GM19035 (cell line): ENCODE measurements at regions not wholly inside any gene's neighbourhood (a gene's known extent, or its start where the extent isn't known, plus 50 kb on each side); places are given as distances from the start of the nearest gene placed in this dataset.

Source experiments
- ATAC-seq: cut with Tn5 transposase; IDR thresholded peaks from one replicate; pipeline ENCODE4 v1.9.1; 2021; ENCODE audit not compliant: unreplicated experiment

DNA sequence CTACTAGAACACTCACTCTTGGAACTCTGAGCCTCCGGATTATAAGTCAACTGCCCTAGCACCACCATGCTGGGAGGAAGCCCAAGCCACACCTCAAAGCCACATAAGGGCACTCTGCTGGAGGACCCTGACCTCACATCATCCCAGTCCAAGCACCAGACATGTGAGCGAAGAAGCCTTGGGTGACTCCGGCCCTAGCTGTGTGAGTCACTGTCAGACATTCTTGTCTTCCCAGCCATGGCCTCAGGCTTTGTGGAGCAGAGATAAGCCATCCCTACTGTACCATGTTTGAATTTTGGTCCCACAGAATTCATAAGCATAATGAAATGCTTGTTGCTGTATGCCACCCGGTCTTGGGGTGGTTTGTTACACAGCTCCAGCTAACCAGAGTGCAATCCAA lies 247.7 kb downstream of the SOD2 start:
- ATAC-seq, result no peak

DNA sequence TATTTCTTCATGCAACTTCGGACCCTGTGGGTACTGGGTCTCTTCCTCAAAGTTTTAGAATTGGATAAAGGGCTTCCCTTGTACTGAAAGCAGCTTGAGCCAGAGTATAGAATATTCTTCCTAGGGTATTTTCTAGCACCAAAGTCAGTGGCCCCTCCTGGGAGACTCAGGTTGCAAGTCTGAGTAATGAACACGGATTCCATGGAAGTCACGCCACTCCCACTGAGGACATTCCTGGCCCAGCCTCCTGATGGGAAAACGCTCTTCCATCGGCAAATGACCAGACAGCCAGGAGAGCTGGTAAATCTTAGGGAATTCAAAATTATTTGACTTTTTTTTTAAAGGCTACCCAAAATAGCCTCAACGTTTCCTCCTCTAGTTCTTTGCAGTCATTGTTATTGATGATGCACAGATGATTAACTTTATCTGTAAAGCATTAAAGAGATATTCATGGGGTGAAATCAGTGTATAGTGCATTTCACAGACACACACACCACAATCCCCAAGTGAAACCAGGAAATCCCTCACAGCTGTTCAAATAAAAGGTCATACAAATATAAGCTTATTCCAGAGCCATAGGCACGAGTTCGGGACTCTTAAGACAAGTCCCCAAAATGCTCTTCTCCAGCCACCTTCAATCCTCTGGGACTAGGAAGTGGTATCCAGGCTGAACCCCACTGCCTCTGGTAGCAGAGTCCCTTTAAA lies 248.8 kb downstream of the SOD2 start:
- no peak for ATAC-seq

DNA sequence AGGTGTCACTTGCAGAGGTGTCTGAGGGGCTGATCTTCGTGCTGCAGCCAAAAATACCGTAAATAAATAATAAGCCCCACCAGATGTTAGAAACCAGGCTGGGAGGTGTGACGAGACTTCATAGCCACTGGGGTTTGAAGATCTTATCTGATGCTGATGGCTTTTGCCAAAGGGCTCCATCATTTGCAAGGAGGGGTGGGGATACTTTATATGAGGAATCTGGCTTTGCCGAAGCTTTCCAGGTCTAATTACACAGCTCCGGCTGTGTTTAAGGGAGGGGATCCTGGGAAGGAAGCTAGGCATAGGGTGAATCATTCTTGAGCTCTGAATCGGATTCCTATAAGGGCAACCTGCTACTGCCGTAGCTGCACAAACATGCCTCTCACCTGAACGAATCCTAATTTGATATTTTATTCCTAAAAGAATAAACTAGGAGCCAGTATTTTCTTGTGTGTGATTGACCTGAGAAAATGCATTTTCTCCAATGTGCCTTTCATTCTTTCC lies 249.6 kb downstream of the SOD2 start:
- ATAC-seq, result no peak

DNA sequence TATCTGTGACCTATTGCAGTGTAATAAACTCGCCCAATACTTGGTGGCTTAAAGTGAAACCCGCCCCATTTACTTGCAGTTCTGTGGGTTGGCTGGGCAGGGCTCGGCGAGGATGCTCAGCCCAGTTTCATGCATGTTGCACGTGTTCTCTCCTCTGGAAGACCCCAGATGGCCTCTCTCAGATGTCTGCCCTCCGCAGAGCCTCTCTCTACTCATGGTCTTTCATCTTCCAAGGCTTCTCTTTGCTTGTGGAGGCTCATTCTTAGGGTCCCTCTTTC lies 251.4 kb downstream of the SOD2 start:
- no peak for ATAC-seq

DNA sequence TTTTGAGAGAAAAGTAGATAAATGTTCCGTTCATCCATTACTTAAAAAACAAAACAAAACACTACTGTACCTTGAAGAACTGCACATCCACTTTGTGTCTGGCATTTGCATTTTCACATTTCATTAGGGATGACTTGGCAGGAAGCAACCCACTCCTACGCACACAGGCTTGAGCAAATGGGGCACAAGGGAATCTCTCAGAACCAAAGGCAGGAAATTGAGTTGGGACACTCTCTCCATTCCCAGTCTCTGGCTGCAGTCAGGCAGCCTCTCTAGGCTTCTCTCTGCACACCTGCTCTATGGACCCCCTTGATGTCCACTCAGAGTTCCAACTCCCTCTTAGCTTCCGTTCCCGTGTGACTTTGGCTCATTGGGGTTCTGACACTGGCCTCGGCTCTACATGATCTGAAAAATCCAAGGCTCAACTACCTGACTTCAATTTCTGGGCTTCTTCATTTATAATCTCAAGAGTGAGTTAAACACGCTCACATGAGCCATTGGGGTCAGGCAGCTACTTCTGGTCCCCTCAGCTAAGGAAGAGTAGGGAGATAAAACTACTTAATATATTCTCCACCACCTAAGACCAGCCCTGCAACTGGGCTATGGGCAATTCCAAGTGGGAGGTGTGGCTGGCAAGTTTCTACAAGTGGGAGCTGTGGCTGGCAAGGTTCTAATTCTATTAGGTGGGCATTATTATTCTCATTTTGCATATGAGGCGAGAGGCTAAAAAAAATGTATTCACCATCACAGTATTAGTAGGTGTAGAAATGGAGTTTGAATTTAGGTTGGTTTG lies 251.9 kb downstream of the SOD2 start:
- ATAC-seq, result no peak

DNA sequence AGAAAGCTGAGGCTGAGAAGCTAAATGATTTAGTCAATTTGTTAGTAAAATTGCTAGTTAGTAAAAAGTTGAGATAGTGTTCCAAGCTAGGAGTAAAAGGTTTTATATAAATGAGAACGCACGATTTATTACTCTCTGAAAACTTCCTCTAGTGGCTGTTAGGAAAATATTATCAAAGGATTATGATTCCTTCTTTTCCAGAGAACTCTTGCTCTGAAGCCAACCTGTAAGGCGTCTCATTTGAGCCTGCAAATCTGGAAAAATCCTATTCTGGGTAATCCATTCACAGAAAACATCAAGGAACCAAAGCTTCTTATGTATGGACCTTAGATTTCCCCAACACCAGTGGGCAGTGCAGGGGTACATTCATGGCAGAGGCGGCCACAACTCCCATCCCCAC lies 252.7 kb downstream of the SOD2 start:
- no peak for ATAC-seq

DNA sequence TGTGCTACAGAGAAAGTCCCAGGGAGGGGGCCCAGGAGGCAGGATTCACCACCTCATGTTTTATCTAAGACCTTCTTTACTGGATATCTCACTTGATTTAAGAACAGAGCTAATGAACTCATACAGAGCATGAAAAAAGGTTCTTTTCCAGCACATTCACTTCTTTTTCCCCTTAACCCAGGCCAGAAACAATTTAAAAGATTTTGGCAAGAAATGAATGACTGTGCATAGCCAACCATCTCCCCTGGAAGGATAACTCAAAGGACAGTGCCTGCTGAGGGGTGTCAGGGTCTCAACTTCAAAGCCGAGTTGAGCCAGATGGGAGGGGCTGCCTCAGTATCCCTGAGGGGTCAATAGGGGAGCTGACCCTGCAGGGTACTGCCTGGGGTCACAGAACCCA lies 253.4 kb downstream of the SOD2 start:
- no peak for ATAC-seq

DNA sequence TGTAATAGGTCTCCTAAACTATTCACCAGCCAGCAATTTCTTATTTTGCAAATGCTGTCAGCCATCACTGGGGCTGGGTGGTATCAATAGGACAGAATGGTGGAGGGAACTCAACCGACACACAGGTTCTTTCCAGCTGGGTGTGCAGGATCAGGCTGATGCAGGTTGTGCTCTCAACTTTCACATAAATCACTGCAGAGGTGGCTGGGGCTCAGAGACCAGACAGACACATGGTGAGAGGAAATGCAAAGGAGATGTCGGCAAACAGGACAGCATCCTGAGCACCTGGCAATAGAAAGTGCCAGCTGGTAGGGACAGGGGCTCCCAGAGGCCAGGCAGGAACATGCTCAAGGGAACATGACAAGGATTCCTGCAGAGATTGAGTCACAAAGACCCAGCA lies 254.9 kb downstream of the SOD2 start:
- ATAC-seq, result no peak

DNA sequence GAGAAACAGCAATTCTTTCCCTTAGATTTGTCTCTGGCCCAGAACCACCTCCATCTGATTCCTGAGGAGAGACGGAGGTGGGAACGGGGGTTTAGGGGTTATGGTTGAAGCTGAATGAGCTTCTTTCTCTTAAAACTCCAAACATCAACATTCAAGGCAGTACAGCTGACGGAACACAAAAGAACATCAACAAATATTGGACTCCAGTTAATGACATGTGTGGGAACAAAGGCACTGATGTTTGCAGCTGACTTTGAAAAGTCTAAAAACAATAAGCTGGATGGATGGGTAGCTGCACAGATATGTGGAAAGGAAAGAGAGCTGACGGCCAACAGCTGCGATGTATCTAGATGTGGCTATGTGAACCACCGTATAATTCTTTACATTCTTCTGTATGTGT lies 256.5 kb downstream of the SOD2 start:
- no peak for ATAC-seq

DNA sequence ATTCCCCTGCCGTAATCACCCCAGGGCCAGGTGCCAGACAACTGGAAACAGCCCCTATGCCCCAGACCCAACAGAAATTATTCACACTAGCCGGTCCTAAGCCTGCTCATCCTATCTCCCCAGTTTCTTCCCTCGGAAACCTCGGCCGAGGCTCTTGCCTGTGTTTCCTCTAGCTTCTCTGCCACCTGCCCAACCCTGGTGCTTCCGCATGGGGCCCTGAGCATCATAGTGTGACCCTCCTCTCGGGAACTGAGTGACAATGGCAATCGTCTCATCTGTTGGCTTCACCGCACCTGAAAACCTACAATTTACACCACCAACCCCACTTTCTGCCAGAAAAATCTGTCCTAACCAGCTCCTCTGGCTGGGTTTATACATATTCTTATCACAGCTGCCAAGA lies 257.3 kb downstream of the SOD2 start:
- ATAC-seq, result no peak

DNA sequence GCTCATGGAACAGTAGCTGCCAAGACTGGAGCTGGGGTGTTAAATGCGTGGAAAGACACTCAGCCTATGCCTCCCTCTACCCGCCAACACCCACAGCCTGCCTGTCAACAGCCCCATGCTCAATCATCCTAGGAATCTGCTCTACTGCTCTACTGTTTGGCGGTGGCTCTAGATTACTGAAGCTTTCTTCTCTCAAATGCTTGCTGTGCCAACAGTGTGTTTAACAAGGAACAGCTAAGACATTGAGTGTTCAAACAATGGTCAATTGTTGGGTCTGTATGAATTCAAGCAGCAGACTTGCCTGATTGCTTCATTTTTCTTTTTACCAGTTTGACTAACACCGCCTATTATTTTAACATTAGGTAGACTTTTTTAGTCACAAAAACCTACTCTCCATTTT lies 258.6 kb downstream of the SOD2 start:
- ATAC-seq, result no peak

DNA sequence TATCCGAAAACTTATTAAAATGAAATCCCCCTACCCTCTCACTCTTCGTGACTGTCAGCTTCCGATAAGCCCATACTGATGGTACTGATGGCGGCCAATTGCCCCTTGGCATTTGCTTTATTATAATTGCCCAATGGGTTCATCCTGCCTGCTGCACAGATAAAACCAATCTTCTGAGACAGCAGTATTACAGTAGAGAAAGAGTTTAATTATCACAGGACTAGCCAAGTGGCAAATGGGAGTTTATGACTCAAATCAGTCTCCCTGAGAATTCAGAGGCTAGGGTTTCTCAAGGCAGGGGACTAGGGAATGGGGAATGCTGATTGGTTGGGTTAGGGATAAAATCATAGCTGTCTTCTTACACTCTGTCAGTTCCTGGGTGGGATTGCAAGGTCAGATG lies 259.5 kb downstream of the SOD2 start:
- no peak for ATAC-seq

DNA sequence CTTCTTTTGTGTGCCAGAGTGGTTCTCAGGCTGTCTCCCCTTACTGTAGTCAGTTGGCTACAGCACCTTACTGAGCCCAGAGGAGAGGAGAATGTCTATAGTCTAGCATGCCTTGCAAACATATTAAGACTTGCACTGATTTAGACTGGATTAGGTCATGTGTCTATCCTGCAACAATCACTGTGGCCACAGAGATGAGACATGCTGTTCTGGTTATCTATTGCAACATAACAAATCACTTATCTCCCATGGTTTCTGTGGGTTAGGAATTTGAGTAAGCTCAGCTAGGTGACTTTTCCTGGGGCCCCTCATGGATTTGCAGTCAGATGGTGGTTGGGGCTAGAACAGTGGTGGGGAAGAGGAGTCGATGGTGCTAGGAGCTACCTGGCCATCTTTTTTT lies 261.3 kb downstream of the SOD2 start:
- ATAC-seq, result no peak

DNA sequence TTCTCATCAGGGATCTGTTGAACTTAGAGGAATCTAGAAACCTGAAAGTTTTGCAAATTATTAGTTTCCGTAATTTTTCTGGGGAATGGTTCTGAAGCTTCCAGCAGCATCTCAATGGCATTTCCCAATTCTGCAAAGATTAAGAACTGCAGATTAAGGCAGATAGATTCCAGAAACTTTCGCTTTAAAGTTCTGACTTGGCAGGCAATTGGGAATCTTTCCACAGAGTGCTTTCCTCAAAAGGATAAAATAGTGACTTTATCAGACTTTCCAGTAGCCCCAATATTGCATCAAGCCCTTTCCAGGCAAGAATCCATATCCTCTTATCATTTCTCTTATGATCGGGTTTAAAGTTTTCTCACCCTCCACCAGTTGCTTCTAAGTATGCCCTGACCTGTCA lies 261.1 kb downstream of the FNDC1 start:
- ATAC-seq, result no peak

DNA sequence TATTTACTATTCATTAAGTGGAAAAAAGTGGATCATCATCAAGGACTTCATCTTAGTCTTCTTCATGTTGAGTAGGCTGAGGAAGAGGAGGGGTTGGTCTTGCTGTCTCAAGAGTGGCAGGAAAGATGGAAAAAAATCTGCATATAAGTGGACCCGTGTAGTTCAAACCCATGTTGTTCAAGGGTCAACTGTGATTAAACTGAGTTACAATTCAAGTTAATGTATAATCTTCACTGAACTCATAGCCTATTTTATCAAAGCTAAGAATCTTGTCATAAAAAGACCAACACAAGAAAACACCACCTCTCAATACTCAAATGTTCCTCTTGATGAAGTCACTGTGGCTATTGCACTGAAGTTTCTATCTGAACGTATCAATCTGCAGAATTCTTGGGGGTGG lies 260.2 kb downstream of the FNDC1 start:
- no peak for ATAC-seq

DNA sequence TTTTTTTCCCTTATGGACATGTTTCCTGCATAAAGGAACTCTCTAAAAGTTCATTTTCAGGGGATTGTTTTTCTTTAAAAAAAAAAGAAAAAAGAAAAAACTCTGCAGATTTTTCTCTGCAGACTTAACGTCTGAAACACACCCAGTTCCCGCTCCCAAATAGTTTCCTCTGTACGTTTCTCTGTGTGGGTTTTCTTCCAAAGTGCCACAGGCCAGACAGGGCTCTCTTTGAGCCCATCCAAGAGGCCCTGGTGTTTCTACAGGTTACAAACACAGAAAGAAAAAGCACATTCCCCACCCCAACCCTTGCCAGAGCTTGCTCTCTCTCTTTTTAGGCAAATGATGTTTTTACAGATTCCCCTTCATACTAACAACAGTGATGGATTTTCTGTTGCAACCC lies 258.6 kb downstream of the FNDC1 start:
- no peak for ATAC-seq

DNA sequence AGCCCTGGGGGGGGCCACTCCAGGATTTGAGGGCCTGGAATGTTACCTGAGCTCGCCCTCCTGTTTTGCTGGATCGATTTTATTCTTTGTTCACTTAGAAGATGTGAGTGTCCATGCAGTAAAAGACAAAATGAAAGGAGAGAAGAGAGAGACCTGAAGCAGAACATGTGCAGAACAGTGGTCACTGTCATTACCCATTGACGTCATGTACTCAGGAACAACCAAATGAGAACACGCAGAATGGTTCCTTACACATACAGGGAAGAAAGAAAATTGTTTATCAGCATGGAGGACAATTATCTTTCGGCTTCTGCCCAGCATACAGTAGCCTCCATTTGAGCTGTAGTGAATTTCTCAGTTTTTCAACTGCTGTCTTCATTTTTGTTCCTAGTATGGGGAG lies 258.1 kb downstream of the FNDC1 start:
- ATAC-seq, result no peak

DNA sequence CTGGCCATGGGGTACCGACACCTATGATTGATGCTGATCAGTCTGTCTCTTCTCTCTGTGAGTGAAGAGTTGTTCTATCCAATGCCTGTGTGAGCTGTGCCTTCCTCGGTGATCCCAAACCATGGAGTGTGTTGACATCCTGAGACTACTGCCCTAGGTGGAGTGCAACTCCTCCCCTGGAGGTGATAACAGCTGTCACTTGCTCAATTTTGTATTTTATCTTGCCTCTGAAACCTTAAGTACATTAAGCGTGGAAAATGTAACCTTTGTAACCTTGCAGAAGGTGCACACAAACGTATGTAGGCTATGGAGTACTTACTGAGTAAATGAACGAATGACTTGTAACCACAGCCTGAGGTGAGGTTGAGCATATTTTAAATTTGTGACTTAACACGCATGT lies 256.2 kb downstream of the FNDC1 start:
- no peak for ATAC-seq

DNA sequence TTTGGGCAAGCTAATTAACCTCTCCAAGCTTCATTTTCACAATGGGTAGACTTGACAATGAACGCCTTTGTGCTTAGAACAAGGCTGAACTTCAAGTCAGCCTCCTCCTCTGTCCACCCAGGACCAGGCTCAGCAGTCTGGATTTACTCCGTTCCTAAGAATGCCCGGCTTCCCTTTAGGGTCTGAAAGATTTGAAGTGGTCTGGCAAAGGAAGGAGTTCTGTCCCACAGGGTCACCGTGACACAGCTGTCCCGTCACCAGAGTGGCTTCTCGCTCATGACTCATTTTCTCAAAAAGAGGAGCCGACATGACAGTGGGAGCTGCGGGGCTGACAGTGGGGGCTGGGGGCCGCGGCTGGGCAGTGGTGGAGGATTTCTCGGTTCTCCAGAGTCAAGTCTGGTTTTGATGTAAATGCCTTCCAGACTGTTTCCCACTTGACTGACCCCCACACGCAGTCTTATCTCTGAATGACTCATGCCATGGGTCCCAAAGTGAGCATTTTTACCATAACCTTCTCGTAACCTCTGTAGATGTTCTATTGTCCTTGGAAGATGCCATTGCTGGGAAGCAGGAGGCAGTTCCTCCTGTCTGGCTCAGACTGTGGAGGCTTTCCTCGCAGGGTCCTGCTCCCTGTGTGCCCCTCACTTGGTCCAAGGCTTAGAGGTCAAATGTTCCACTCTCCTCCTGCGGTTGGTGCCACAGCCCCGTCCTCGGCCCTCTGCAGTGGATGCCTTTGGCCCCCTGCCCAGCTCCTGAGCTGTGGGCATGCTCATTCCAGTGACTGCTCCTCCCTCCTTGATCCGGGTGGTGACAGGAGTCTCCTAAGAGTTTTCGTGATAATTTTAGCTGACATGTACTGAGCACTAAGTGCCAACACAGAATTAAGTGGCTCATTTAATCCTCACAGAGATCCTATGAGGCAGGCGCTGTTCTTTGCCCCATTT lies 253.1 kb downstream of the FNDC1 start:
- ATAC-seq, result no peak

DNA sequence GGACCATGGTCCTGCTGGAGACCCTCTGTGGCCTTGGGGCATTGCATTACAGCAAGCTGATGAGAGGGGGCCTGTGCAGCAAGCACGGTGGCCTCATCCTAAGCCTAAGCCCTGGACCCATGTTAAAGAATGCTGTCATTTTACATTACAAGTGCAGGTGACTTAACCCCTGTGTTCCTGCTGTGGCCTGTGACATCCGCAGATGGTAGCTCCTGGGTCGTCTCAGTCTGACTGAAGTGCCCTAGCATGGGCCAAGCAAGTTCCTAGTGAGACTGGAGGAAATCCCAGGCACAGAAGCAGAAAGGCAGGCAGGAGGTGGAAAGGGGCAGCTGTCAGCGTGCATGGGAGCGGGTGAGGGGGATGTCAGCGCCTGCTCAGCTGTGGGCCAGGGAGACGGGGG lies 252.4 kb downstream of the FNDC1 start:
- no peak for ATAC-seq

DNA sequence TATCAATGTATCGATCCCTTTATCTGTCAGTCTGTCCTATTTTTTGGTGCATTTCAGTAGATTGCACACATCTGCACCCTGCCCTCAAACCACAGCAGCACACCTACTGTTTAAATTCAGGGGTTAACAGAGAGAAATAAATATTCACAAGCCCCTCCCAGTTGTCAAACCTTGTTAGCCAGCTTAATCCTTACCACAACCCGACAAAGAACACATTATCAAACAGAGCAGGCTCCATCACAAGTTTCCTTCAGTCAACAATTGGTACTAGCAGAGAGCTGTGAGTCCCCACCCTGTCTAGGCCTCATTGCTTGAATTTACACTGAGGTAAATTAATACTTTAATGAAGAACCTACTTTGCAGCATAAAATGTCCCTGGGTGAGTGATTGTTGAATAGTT lies 249.8 kb downstream of the FNDC1 start:
- no peak for ATAC-seq
